Neural cell (in vitro differentiated cells): ENCODE measurements at regions not wholly inside any gene's neighbourhood (a gene's known extent, or its start where the extent isn't known, plus 50 kb on each side); places are given as distances from the start of the nearest gene placed in this dataset.
A peak's percentile ranks its signal among the peaks of the same experiment; 100 is the strongest.

ENCODE experiments used
- EP300 ChIP-seq: fragments of 450-650 bp; conservative IDR thresholded peaks from 2 replicates; pipeline ENCODE4 v1.6.1; 2014; ENCODE audit warnings: antibody characterized with exemption, mild to moderate bottlenecking, moderate library complexity; ENCODE audit not compliant: poor library complexity, severe bottlenecking
- EZH2 ChIP-seq: fragments of 200-600, 300-800 bp; shearing (Covaris generic), sonication (generic); IDR thresholded peaks from 2 replicates; pipeline ENCODE4 v1.6.1; 2014; ENCODE audit warnings: antibody characterized with exemption, low read length, borderline replicate concordance, mild to moderate bottlenecking; ENCODE audit not compliant: insufficient read depth, poor library complexity, severe bottlenecking
- MXI1 ChIP-seq: fragments of 450-650 bp; conservative IDR thresholded peaks from 2 replicates; pipeline ENCODE4 v1.6.1; 2014; ENCODE audit warnings: antibody characterized with exemption, mild to moderate bottlenecking; ENCODE audit not compliant: poor library complexity, severe bottlenecking
- POLR2AphosphoS5 ChIP-seq: IDR thresholded peaks from 2 replicates; pipeline ENCODE4 v1.6.1; 2012
- RAD21 ChIP-seq: fragments of 450-650 bp; conservative IDR thresholded peaks from 2 replicates; pipeline ENCODE4 v1.6.1; 2014; ENCODE audit warnings: antibody characterized with exemption, mild to moderate bottlenecking, moderate library complexity
- REST ChIP-seq: IDR thresholded peaks from 2 replicates; pipeline ENCODE4 v1.6.1; 2012; ENCODE audit warnings: borderline replicate concordance
- SMC3 ChIP-seq: fragments of 450-650 bp; conservative IDR thresholded peaks from 2 replicates; pipeline ENCODE4 v1.6.1; 2014; ENCODE audit warnings: antibody characterized with exemption, mild to moderate bottlenecking, moderate library complexity; ENCODE audit not compliant: poor library complexity
- TAF1 ChIP-seq: IDR thresholded peaks from 2 replicates; pipeline ENCODE4 v1.6.1; 2012; ENCODE audit warnings: low read depth
- TF ChIP-seq, protein P1 (sequence below): fragments of 450-650 bp; IDR thresholded peaks from 2 replicates; pipeline ENCODE4 v1.5.1; 2014; ENCODE audit warnings: antibody characterized with exemption, mild to moderate bottlenecking, moderate library complexity; ENCODE audit not compliant: poor library complexity, severe bottlenecking

GRCh38 chr3:151548195-151548594, 87.3 kb upstream of the IGSF10 start:
- TF ChIP-seq TAF1 = no peak
- TF ChIP-seq, protein P1, sequence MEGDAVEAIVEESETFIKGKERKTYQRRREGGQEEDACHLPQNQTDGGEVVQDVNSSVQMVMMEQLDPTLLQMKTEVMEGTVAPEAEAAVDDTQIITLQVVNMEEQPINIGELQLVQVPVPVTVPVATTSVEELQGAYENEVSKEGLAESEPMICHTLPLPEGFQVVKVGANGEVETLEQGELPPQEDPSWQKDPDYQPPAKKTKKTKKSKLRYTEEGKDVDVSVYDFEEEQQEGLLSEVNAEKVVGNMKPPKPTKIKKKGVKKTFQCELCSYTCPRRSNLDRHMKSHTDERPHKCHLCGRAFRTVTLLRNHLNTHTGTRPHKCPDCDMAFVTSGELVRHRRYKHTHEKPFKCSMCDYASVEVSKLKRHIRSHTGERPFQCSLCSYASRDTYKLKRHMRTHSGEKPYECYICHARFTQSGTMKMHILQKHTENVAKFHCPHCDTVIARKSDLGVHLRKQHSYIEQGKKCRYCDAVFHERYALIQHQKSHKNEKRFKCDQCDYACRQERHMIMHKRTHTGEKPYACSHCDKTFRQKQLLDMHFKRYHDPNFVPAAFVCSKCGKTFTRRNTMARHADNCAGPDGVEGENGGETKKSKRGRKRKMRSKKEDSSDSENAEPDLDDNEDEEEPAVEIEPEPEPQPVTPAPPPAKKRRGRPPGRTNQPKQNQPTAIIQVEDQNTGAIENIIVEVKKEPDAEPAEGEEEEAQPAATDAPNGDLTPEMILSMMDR = no peak
- TF ChIP-seq EP300 = peak; percentile 51
- no peak for TF ChIP-seq POLR2AphosphoS5
- no peak for TF ChIP-seq SMC3
- no peak for TF ChIP-seq EZH2
- no peak for TF ChIP-seq RAD21
- no peak for TF ChIP-seq REST
- TF ChIP-seq MXI1 = no peak
